Prostate gland (tissue), 2 donors: ENCODE measurements at regions not wholly inside any gene's neighbourhood (a gene's known extent, or its start where the extent isn't known, plus 50 kb on each side); places are given as distances from the start of the nearest gene placed in this dataset.

Source experiments
- POLR2A ChIP-seq: fragments of 450-650 bp; IDR thresholded peaks from one replicate; pipeline ENCODE4 v1.6.1; 2016; ENCODE audit warnings: antibody characterized with exemption, mild to moderate bottlenecking
- POLR2AphosphoS5 ChIP-seq: sonication (generic); formaldehyde crosslinking; IDR thresholded peaks from one replicate; pipeline ENCODE4 v1.6.1; 2017; ENCODE audit warnings: antibody characterized with exemption
- TF ChIP-seq, protein P1 (sequence below), 4 experiments: fragments of 200-600 bp in 2 of 4; fragments of 450-650 bp in 2 of 4; sonication (generic) in 2 of 4; IDR thresholded peaks; 1 replicate in 3 of 4; 2 replicates in 1 of 4; pipeline ENCODE4 v1.5.1; 2016 to 2019; ENCODE audit warnings: antibody characterized with exemption in 4 of 4, mild to moderate bottlenecking in 2 of 4, moderate library complexity in 2 of 4

DNA sequence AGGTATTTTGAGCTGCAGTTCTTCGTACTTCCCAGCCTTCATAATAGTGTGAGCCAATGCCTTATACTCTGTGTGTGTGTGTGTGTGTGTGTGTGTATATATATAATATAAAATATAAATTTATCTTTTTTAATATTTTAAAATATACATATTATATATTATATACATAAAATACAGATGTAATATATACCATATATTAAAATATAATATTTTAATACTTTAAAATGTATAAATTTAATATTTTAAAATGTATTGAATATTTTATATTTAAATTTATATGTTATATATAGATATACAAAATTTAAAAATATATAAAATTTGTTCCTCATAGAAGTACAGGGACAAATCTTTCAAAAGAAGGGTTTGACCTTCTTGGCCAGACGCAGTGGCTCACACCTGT is 53.7 kb upstream of the CARD18 start:
- TF ChIP-seq, protein P1, sequence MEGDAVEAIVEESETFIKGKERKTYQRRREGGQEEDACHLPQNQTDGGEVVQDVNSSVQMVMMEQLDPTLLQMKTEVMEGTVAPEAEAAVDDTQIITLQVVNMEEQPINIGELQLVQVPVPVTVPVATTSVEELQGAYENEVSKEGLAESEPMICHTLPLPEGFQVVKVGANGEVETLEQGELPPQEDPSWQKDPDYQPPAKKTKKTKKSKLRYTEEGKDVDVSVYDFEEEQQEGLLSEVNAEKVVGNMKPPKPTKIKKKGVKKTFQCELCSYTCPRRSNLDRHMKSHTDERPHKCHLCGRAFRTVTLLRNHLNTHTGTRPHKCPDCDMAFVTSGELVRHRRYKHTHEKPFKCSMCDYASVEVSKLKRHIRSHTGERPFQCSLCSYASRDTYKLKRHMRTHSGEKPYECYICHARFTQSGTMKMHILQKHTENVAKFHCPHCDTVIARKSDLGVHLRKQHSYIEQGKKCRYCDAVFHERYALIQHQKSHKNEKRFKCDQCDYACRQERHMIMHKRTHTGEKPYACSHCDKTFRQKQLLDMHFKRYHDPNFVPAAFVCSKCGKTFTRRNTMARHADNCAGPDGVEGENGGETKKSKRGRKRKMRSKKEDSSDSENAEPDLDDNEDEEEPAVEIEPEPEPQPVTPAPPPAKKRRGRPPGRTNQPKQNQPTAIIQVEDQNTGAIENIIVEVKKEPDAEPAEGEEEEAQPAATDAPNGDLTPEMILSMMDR (IDR thresholded peaks at IDR 0.05) = no peak
- TF ChIP-seq POLR2A = no peak
- TF ChIP-seq POLR2AphosphoS5 = no peak
